ENCODE measurements at regions not wholly inside any gene's neighbourhood (a gene's known extent, or its start where the extent isn't known, plus 50 kb on each side); places are given as distances from the start of the nearest gene placed in this dataset.

DNA sequence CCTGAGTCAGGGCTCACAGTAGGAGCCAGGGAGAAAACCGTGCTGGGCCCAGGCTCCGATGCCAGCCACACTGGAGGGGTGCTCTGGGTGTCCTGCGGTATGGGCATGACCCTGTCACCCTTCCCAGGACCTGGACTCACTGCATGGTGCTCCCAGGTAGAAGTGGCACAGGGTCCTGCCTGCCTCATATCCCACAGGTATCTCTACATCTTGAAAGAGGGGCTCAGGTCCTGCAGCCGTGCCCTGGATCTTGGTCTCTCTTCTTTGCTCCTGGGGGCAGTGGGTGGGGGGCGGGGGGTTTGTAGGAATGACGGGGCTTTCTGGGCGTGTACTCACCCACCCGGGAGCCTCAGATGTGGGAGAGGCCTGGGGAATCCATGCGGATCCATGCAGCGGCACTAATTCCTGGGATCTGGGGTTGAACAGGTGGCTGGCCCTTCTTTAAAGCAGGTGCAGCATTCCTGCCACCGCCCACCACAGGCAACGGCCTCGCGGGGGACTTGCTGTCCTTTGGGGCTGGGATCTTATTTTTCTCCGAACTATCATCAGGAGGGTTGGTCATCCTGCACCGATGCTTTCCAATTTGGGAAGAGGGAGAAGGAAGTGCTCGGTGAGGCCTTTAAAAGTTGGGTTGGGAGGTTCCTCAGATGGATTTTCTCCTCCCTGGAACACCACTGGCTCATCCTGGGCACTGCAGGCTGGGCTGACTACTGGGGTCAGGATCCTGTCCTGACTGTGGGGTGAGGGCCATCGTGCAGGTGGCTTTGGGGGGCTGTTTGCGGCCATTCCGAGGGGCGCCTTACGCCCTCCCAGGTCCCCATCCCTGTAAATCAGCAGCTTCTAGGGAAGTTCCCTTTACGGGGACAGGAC is 886.4 kb downstream of the BRD1 start:
- TF ChIP-seq CTCF (IDR thresholded peaks at IDR 0.05; ENCODE audit: low read length): no peak
- TF ChIP-seq EZH2phosphoT487 (IDR thresholded peaks at IDR 0.05; ENCODE audit: low read length): no peak
- TF ChIP-seq EZH2 (optimal IDR thresholded peaks at IDR 0.05; ENCODE audit: low read depth, low read length): no peak

Measured in MM.1S (cell line).